ENCODE measurements at regions not wholly inside any gene's neighbourhood (a gene's known extent, or its start where the extent isn't known, plus 50 kb on each side); places are given as distances from the start of the nearest gene placed in this dataset.

DNA sequence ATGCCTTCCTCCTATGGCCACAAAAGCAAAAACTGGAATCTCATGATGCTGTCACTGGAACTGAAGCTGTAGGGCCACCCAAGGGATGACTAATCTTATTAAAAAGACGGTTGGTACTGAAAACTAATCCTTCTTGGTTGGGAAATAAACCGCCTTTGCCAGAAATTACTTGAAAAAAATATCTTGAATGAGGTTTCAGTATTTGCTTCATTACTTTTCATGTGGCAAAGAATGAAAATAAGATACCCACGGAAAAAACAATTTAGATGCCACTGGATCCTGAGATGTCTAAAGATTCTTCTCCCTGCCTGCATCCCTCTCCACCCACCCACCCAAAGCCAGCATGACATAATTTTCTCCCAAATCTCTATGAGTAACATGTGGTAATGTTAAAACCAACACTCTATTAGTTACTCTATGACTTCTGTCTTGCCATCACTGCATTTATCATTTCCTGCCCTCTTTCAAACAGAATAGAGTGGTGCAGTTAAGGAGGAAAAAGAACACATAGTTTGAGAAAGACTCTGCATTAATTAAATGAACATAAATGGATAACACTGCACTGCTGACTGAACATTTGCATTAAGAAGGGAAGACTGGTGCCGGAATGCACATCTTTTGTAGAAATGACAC lies 111.8 kb upstream of the DPH6 start:
- peak; percentile 7 for DNase-seq (ENCODE audit: low read depth)

DNA sequence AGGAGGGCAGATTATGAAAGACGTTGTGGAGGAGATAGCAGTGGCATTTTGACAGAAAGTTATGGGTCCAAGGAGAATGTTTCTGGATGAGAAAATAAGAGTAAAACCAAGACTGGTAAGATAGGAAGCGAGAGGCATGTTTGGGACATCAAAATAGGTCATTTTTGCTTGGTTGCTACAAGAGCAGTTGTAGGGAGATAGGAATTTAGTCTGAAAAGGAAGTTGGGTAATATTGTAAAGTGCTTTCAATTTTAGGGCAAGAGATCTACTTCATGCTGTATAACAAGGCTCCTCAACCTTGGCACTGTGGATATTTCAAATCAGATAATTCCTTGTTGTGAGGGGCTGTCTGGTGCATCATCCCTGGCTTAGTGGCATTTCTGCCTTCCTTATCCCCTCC lies 118.0 kb upstream of the DPH6 start:
- DNase-seq (ENCODE audit: low read depth): no peak

DNA sequence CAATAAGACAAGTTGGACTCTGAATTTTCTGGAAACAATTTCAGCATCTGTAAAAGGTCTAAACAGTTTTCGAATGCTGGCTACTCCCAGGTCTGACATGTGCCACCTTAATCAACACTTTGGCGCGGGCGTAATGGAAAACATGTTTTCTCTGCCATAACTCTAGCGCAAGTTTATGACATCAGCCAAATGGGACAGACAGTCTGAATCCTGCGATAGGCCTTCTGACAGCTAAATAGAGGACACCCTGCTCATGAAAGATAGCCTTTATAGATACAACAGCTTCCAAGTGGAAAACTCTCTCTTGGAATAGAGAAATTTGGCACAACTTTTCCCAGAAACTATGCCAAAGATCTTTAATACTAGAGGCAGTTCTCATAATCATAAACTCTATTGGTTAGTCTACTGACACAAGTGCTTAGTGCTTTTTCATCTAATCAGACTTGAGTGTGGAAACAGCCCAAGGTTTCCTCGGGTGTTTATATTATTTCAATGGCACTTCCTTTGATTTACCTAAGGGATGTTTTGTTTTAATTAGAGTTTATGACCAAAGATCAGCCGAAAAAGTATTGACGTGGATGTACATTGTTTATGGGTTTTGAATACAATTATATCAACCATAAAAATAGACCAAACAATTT lies 120.1 kb upstream of the DPH6 start:
- DNase-seq (ENCODE audit: low read depth): no peak

DNA sequence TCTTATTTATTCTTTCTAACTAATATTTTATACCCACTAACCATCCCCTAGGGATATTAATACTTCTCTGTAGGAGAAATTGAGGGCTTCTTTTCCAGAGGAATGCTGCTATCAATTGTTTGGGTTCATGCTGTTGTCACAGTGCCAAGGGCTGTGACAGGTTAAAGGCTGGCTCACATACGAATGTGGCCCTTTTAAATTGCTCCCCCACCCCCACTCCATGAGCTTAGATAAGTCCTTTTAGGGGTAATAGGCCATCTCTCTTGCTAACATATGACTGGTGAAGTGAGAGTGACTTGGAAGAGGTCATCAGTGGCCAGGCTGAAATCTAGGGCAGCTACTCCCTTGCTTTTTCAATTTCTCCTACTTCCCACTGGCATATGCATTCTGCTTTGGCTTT lies 121.9 kb upstream of the DPH6 start:
- no peak for DNase-seq (ENCODE audit: low read depth)

DNA sequence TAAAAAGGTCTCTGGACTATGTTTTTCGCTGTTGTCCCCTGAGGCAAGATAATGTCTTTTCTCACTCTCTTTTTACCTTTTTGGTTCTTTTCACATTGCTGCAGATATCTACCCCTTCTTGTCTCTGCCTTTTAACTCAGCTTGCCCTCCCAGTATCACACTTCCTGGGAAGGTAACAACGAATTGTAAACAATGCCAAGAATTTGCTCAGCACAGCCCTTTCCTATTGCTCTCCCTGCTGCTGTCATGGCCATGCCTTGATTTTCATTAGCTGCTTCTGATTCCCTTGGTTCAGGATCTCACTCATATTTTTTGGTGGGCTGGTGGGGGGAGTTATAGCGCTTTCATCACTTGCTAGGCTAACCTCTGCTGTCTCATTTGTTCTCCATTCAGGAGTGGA lies 123.1 kb upstream of the DPH6 start:
- DNase-seq (ENCODE audit: low read depth): no peak

DNA sequence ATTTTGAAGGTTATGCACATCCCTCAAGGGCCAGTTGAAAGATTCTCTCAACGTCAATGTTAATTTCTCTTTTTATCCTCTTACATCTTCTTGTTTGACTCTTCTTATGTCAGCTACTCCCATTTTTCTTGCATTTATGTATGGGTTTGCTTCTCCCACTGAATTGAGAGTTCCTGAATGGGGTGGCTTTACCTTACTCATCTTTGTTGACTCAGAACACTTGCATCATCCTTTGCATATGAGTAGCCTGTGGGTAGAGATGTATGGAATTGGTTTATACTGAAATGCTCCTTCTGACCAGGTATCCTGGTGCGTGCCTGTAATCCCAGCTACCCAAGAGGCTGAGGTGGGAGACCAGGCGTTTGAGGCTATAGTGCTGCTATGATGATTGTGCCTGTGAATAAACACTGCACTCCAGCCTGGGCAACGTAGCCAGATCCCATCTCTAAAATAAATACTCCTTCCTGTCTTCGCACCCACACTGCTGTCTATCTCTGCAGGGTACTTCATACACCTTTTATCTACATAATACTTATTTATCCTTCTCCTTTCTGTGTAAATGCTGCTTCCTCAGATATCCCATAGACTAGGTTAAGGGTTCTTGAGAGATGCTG lies 123.6 kb upstream of the DPH6 start:
- no peak for DNase-seq (ENCODE audit: low read depth)

DNA sequence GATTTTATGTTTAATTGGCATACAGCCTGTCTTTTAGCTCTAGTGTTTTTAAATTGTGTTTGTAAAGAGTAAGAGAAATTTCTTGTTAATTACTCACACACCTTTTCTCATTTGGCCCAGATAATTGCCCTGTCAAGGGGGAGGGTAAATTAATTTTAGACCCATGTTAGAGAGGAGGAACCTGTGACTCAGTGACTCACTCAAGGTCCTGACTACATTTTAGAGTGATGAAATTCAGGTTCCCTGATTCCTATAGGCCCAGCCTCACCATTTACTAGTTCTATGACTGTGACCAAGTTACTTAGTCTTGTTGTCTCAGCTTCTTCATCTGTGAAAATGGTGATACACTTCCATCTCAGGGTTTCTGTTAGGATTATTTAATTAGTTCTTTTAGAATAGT lies 125.2 kb upstream of the DPH6 start:
- DNase-seq (ENCODE audit: low read depth): no peak

DNA sequence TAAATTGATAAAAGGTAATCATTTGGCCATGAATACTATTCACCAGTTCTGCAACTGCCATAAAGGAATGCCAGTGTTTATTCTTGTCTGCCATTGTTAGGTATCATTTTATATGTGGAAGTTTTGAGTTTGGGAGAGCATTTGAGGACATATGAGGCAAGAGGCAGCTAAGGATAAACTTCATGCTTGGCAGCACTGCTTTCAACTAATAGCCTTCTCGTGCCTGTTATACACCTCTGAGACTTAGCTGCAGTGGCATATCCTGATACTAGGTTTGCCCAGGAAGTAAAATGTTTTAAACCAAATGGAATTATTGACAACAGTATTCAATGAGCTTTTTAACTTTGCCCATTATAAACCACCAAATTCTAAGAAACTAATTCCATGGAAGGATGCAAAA lies 126.0 kb upstream of the DPH6 start:
- no peak for DNase-seq (ENCODE audit: low read depth)

DNA sequence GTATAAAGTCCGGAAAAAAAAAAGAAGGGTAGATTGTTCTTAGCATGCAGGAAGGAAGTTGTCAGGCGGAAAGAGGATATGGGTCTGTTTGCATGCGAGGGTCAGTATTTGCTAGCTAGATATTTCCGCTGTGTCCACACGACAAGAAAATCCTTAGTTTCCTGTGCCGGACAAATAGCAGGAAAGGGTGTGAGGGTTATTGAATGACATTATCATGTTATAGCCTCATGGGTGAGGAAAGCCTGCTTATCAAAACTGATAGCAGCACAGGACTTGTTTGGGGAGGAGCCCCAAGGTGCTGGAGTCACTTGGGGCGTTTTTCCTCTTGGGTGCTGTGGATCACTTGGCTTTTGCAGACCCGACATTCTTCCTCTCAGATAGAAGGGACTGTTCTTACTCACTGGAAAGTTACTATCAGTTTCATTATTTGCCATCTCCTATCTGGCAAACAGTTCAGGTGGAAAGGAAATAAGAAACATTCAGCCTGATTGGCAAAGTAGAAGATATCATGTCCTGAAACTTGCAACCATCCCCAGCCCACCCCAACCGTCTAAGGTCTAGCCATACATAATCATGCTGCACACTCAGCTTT lies 127.2 kb upstream of the DPH6 start:
- DNase-seq (ENCODE audit: low read depth): no peak

DNA sequence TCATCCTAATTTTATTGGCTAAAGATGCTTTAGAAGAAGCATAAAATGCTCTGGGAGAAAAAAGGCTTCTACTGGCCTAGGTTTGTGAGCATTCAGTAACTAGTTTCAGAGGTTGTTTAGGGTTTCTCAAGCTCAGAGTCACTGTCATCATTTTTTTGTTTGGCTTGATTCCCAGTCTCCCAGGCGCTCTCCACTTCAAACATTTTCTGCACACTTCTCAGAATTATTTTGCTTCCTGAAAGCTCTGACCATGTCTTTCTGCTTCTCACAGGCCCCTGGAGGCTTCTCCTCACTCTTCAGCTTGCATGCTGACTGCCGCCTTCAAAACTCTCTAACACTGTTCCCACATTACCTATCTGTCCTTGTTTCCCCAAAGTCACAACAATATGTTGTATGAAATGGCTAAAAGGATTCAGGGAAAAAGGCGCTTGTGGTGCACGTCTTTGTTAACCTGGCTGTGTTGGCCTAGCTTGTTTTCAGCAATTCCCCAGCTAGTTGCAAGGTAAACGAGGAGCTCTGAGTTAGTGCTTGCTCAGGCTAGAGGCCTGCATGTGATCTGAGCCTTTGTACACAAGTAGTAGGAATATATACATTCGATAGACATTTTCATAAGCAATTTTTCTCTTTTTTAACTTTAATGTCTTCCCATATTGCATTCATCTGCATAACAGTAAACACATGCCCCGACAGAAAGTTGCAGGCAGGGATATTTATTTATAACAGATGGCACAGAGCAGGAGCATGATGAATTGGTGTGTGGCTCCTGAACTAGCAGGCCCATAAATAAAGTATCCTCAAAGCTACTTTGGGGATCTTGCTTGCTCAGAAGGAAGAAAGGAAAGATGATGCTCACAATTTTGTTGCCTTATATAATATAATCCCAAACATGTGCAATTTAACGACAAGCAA lies 129.2 kb upstream of the DPH6 start:
- no peak for DNase-seq (ENCODE audit: low read depth)

DNA sequence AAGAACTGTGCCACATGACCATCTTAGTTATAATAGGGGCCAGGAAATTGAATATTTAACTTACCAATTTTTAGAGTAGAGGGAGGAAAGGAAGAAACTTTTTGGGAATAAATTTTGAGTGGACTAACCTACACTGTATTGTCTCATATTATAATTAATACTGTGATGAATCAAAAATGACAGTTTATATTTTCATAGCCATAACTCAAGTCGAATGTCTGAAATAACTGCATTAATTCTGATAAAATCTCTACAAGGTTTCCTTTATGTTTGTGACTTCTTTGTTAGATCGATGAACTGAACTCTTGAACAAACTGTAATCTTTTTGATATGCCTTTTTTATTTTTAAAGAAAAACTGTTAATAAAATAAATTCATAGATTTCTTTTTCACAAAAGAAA lies 132.8 kb upstream of the DPH6 start:
- DNase-seq (ENCODE audit: low read depth): no peak

DNA sequence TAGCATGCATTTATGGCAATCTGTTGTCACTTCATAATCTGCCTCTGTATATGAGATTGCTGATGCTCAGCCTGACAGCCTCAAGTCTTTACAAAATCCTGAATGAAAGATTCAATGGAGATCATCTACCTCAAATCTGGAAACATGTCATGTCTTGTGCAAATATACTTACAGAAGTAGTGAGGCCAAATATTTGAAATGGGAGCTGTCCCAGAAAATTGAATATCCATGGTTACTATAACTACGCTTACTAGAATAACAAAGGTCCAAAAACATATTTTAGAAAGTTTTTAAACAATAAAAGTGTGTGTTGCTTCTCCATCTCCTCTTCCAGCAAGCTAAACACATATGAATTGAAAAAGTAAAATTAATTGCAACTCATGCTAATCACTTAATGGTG lies 133.2 kb upstream of the DPH6 start:
- no peak for DNase-seq (ENCODE audit: low read depth)

DNA sequence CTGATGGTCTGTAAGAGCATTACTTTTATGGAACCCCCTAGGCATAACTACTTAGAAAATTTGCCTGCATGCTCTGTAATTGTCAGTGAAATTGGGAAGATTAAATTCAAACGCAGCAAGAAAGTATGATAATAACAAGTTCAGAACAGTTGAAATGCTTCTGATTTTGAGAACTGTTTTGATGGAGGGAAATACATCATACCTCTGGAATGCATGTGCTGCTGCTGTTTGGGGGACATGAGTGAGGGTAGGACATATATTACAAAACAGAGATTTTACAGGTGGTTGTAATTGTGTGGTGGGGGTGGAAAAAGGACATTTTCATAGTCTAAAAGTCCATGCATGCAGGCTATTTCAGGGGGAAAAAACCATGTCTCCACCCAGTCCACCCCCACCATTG lies 135.0 kb upstream of the DPH6 start:
- no peak for DNase-seq (ENCODE audit: low read depth)

DNA sequence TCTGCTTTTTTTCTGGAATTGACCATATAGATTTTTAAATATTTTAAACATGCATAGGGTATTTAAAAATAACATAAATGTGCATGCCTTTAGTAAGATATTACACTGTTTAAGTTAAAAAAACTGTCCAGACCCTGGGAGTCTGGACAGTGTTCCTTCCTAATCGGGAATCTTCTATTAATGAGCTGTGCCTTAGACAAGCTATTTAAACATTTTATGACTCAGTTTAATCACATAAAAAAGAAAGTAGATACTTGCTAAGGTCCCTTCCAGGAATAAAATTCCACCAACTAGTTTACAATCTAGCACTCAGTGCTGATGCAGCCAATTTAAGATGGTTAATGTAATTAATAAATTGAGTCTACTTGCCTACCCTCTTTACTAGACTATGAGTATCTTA lies 140.4 kb upstream of the DPH6 start:
- DNase-seq (ENCODE audit: low read depth): no peak

DNA sequence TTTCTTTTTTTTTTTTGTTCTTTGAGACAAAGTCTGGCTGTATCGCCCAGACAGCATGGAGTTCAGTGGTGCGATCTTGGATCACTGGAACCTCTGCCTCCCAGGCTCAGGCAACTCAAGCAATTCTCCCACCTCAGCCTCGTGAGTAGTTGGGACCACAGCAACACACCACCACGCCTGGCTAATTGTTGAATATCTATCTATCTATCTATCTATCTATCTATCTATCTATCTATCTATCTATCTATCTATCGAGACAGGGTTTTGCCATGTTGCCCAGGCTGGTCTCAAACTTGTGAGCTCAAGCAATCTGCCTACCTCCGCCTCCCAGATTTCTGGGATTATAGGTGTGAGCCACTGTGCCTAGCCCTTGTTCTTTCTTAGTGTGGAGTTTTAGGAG lies 143.3 kb upstream of the DPH6 start:
- no peak for DNase-seq (ENCODE audit: low read depth)

DNA sequence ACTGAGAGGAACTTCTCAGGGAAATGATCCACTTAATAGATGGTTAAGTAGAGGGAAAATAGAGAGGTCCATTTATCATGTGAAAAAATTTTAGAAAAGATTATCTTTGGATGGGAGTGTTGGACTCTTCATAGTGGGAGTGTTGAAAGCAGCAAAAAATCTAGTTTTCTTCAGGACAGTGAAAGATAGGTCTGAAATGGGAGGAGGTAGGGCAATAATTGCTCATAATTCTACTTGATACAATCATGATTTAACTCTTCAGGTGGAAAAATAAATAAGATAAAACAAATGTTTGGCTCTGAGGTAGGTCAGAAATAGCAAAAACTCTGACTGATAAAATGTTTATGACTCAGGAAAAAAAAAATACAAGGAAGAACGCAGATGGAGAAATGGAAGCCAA lies 144.1 kb upstream of the DPH6 start:
- no peak for DNase-seq (ENCODE audit: low read depth)

DNA sequence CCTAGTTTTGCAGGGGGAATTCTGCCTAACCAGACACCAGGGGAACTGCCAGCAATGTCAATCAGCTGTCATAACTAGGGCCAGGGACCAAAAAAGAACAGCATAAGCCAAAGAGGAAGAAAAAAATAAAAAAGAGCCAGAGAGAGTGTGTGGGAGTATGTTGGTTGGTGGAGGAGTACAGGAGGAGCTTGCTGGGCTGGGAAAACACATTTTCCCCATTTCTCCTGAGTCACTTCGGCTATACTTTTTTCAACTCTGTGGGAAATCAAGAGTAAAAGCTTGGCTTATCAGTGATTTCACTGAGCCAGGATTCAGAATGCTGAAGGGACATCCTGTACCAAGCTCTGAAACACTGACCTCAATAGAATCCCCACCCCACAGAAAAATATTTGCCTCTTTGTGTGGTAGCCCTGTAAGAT lies 144.7 kb upstream of the DPH6 start:
- DNase-seq (ENCODE audit: low read depth): no peak

DNA sequence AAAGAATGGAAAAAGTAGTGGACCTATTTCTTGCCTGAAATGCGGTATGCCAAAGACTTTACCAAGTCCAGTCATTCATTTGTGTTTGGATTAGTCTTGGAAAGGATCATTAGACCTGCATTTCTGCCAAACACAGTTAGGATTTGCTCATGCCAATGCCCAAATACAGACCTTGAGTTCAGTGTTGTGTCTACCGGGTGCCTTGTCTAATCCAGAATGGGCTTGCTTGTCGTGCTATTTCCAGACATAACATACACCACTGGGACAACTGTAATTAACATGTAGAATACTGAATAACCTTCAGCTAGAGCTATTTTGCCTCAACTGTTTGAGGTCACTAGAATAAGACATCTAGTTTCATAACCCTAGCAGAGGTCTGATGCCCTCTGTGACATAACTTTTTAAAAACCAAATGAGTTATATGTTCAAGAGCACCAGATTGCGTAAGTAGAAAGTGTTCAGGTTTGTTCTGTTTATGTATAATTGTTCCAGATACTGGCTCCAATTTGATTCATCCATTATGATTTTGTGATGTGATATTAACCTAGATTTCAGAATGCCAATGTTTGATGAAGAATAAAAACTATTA lies 145.3 kb upstream of the DPH6 start:
- DNase-seq (ENCODE audit: low read depth): no peak

DNA sequence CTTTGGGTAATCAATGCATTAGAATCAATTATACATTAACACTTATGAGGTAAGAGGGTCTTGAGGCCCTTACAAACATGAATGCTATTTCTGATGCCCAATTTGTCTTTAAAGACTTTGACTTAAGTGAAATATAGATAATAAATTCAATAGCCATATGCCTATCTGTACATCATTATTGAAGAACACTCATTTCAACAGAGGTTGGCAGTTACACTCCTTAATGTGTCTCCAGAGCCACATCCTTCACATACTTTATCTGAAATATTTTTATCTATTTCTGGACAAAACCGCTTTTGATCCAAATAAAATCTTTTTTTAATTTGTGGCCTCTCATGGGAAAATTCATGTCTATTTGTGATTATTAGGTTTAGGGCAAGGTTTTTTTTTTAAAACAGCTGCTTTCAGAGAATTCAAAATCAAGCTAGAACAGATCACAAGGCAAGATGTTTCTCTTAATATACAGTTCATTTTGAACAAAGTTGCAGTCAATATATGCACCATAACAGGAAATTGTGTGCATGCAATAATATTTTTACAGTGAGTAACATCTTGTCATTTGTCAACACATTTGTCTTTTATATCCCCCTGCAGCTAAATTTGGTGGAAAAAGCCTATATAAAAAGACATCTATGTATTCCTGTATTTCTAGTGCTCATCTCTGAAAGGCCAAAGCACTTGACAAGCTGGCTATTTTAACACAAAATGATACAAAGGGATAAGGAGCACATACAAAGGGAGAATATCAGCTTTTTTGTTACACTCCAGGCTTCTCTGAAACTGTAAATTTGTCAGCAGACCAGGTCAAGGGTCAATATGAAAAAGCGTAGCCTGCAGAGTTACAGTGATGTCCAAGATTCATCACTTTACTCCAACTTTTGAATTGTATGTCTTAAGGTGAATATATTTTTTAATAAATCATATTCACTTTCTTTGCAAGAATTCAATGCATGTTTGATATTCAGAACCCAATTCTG lies 146.2 kb upstream of the DPH6 start:
- no peak for DNase-seq (ENCODE audit: low read depth)

DNA sequence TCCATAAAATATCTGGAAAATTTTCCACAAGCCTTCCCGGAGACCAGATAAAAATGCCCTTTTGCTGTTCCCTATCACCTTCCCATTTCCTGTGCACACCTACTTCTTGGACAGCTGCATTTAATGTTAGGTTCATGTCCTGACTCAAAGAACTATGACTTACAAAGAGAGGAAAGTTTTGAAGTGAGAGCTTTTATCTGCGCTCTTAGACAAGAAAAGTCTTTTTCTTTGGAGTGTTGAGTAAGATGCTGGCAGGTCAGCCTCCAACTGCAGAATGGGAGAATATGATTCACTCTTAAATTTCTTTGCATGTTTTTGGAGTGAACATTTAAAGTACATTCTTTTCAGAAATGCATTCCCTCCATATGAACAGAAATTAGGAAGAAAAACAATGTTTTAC lies 147.3 kb upstream of the DPH6 start:
- DNase-seq (ENCODE audit: low read depth): no peak

DNA sequence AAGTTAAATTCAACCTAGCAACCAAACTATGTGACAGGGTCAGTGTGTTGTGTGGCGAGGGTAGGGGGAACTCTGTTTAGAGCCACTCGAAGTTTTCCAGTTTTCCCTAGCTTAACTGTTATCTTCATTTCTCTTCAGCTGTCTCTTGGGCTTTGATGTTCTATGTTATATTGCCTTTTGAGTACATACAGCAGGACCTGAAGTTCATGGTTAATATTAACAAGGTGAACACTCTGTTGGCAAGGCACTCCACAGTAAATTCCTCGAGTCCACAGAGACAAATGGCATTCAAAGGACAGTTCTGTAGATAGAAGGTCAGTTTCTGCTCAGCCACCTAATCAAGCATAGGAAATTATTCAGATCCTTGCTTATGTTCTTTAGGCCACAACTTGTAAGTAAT lies 147.9 kb upstream of the DPH6 start:
- no peak for DNase-seq (ENCODE audit: low read depth)

Measured in activated T-cell treated with anti-CD3 and anti-CD28 coated beads for 48 hours (primary cell).